HUES64 (cell line): ENCODE measurements at regions not wholly inside any gene's neighbourhood (a gene's known extent, or its start where the extent isn't known, plus 50 kb on each side); places are given as distances from the start of the nearest gene placed in this dataset.

Experiments
- H3K27ac ChIP-seq: 2 replicates; pipeline ENCODE4 v1.7.0; 2013; ENCODE audit warnings: low read depth, low read length, inconsistent platforms
- H3K27me3 ChIP-seq: 2 replicates; pipeline ENCODE4 v1.6.1; 2013; ENCODE audit warnings: mild to moderate bottlenecking, low read length; ENCODE audit not compliant: insufficient read depth
- H3K36me3 ChIP-seq: 2 replicates; pipeline ENCODE4 v1.6.1; 2013; ENCODE audit warnings: mild to moderate bottlenecking, low read length; ENCODE audit not compliant: insufficient read depth
- H3K4me1 ChIP-seq: 2 replicates; pipeline ENCODE4 v1.6.1; 2013; ENCODE audit warnings: mild to moderate bottlenecking, low read length, moderate library complexity; ENCODE audit not compliant: insufficient read depth
- H3K4me3 ChIP-seq: 2 replicates; pipeline ENCODE4 v1.5.1; 2013; ENCODE audit warnings: mild to moderate bottlenecking, low read length, moderate library complexity
- H3K9ac ChIP-seq: 2 replicates; pipeline ENCODE4 v1.6.1; 2013; ENCODE audit warnings: mild to moderate bottlenecking, low read depth, low read length
- H3K9me3 ChIP-seq: 2 replicates; pipeline ENCODE4 v1.6.1; 2013; ENCODE audit warnings: low read depth, low read length; ENCODE audit not compliant: insufficient read depth
- WGBS: fragments of 150-250, 120-280 bp; methylation state at CpG from one replicate; pipeline ENCODE4 v1.1.7; 2013; ENCODE audit warnings: missing lambda C conversion rate; 5-methylcytosine and 5-hydroxymethylcytosine counted together

DNA sequence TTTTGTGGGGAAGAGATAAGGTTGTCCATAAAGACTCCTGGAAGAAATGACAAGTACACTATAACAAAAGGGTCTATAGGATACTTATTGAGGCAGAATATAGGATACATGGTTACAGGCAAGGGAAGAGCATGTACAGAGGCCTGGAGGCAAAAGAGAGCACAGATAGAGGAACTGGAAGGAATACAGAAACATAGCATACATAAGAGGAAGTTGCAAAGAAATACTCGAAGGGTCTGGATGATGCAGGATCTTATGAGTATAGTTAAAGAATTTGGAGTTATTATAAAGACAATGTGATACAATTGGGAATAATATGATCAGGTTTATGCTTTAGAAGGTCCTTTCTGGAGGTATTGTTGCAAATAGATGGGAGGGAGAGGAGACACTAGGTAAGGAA is 592.7 kb upstream of the POU3F2 start:
- Histone ChIP-seq H3K9ac (no peak overlapping the region), H3K27ac (no peak overlapping the region), H3K36me3 (no peaks in the 10 kb centered on the region), H3K27me3 (no peaks in the 10 kb centered on the region), H3K9me3 (no peaks in the 10 kb centered on the region), H3K4me1 (no peaks in the 10 kb centered on the region), H3K4me3 (no peak overlapping the region)
- WGBS, result 87% methylated on average over 1 of the region's 1 CpG

DNA sequence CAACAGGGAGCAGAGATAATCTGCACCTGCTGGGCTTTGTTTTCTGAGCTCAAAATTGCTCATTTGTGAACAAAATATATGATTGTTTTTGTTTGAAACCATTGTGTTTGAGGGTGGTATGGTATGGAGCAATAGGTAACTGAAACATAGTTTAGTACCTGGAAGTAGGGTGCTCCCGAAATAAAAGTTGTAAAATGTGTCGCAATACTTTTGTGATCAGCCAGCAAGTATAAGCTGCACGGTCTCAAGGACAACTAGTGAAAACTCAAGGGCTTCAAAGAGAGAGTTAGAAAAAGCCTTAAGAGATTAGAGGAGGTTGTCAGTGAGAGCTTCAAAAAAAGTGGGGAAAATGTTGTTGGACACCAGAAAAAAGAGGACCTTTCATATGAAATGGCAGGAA is 579.8 kb upstream of the POU3F2 start:
- H3K27ac ChIP-seq, result no peak overlapping the region
- 94% methylated on average over 3 of the region's 3 CpGs for WGBS
- no peaks in the 10 kb centered on the region for H3K9me3 ChIP-seq
- H3K27me3 ChIP-seq, result no peaks in the 10 kb centered on the region
- no peaks in the 10 kb centered on the region for H3K4me1 ChIP-seq
- H3K36me3 ChIP-seq, result no peaks in the 10 kb centered on the region
- H3K9ac ChIP-seq, result no peak overlapping the region
- no peak overlapping the region for H3K4me3 ChIP-seq

DNA sequence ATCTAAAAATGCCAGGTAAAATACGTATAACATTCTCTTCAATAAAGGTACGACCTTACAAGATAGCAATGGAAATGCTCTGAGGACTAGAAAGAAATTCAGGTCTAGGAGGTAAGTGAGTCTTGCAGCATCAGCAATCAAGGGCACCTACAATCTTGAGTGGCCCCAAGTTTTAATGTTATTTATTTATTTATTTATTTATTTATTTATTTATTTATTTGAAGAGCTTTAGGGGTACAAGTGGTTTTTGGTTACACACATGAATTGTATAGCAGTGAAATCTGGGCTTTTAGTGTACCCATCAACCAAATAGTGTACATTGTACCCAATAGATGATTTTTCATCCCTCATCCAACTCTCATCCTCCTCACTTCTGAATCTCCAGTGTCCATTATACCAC is 574.0 kb upstream of the POU3F2 start:
- 91% methylated on average over 2 of the region's 2 CpGs for WGBS
- no peaks in the 10 kb centered on the region for H3K36me3 ChIP-seq
- no peaks in the 10 kb centered on the region for H3K9me3 ChIP-seq
- no peaks in the 10 kb centered on the region for H3K4me1 ChIP-seq
- H3K9ac ChIP-seq, result no peak overlapping the region
- no peak overlapping the region for H3K27ac ChIP-seq
- H3K27me3 ChIP-seq, result no peaks in the 10 kb centered on the region
- no peak overlapping the region for H3K4me3 ChIP-seq

DNA sequence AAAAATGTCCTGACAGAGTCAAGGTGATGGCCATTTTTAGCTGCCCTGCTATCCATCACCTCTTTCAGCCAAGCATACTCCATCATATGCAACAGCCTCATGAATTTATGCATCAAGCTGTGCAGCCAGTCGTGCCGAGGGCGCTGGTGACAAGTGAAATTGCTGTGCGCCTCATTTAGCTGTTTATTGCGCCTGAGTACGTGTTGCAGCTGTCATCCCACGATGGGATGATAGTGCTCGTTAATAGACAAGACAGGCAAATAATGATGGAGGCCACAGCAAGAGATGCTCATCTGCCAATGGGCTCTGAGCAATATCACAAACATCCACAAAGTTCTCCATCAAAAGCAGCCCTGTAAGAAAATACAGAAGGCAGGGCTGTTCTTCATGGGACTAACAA is 562.3 kb upstream of the POU3F2 start:
- H3K9me3 ChIP-seq, result no peaks in the 10 kb centered on the region
- WGBS, result 95% methylated on average over 8 of the region's 8 CpGs
- H3K36me3 ChIP-seq, result no peaks in the 10 kb centered on the region

DNA sequence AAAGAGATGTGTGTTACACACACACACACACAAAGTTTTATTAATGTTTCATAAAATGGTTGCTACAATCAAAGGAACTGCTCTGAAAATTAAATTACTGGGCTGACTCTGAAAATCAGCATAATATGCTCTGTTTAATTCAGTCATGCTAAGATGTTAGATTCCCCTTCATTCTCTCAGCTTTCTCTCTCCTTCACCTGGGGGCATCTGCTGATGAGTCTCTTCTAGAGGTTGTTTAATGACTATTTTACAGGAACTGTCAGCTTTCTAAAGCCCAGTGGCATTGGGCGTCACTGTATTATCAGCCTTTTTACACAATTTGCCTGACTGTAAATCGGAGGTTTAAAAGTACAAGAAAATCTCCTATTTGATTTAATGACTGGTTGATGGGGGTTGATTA is 559.7 kb upstream of the POU3F2 start:
- Histone ChIP-seq H3K4me3 (no peak overlapping the region), H3K27me3 (no peaks in the 10 kb centered on the region), H3K9me3 (no peaks in the 10 kb centered on the region), H3K36me3 (no peaks in the 10 kb centered on the region), H3K9ac (no peak overlapping the region), H3K4me1 (peaks cover 5% of the 10 kb centered on the region; the same call in 1 of the 2 replicates), H3K27ac (no peak overlapping the region)
- 100% methylated on average over 1 of the region's 2 CpGs for WGBS

More for the DNA sequence above, 562.3 kb upstream of the POU3F2 start:
- Histone ChIP-seq H3K4me3 (no peak overlapping the region), H3K27me3 (no peaks in the 10 kb centered on the region), H3K27ac (no peak overlapping the region), H3K9ac (no peak overlapping the region), H3K4me1 (peaks cover 5% of the 10 kb centered on the region; the same call in 1 of the 2 replicates)

DNA sequence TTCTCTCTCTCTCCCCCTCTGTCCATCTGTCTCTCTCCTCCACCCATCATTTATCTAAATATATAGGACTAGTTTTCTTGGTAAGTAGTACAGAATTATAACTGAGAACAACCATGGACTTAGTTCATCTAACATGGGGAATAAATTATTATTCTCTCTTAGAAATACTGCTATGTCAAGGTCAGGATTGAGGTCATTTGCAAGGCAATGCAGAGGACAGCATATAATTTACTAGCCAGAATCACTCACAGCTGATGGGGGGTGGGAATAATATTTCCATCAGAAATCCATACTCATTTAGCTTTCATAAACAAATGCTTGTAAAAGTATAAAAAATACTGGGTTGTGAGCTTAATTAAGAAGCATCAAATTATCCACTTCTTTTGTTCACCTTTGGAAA is 553.9 kb upstream of the POU3F2 start:
- no peak overlapping the region for H3K4me3 ChIP-seq
- H3K27me3 ChIP-seq, result no peaks in the 10 kb centered on the region
- H3K36me3 ChIP-seq, result no peaks in the 10 kb centered on the region
- no peaks in the 10 kb centered on the region for H3K9me3 ChIP-seq
- H3K4me1 ChIP-seq, result peaks cover 4% of the 10 kb centered on the region; the same call in 1 of the 2 replicates
- no peak overlapping the region for H3K9ac ChIP-seq
- H3K27ac ChIP-seq, result no peak overlapping the region

DNA sequence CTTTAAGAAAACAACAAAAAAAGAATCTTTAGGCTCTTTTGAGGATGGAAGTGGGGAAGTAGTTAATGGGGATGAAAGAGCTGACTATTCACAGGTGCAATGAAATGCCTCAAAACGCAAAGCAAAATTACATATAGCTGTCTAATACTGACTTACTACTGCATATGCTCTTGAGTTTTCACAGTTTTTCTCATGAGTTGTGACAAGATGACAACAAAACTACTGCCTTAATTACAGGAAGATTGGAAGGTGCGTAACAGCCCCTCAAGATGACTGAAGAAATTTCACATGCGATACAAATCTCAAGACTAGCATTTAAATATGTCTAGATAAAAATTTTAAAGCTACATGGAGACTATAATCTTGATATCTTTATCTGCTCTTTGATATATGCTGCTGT is 547.8 kb upstream of the POU3F2 start:
- Histone ChIP-seq H3K36me3 (no peaks in the 10 kb centered on the region), H3K27me3 (no peaks in the 10 kb centered on the region), H3K4me1 (no peaks in the 10 kb centered on the region), H3K9me3 (no peaks in the 10 kb centered on the region), H3K4me3 (no peak overlapping the region), H3K9ac (no peak overlapping the region), H3K27ac (no peak overlapping the region)
- 100% methylated on average over 2 of the region's 3 CpGs for WGBS

DNA sequence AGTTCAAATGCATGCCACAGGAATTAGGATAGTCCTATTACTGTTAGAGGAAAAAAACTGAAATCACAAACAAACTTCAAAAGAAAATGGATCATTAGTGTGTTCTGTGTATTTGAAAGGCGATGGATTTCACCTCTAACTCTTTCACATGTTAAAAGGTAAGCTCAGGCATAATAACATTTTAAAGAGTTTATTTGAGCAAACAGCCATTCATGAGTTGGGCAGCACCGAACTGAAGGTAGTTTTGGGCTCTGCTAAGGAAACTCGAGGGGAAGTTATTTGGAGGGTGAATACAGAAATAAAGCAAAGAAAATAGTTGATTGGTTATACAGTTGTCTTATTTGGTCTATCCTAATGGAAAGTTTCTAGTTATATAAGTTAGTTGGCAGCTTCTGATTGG is 546.5 kb upstream of the POU3F2 start:
- no peaks in the 10 kb centered on the region for H3K4me1 ChIP-seq
- H3K4me3 ChIP-seq, result no peak overlapping the region
- 95% methylated on average over 2 of the region's 3 CpGs for WGBS
- H3K9me3 ChIP-seq, result no peaks in the 10 kb centered on the region
- no peak overlapping the region for H3K27ac ChIP-seq
- no peak overlapping the region for H3K9ac ChIP-seq
- H3K36me3 ChIP-seq, result no peaks in the 10 kb centered on the region
- H3K27me3 ChIP-seq, result no peaks in the 10 kb centered on the region

DNA sequence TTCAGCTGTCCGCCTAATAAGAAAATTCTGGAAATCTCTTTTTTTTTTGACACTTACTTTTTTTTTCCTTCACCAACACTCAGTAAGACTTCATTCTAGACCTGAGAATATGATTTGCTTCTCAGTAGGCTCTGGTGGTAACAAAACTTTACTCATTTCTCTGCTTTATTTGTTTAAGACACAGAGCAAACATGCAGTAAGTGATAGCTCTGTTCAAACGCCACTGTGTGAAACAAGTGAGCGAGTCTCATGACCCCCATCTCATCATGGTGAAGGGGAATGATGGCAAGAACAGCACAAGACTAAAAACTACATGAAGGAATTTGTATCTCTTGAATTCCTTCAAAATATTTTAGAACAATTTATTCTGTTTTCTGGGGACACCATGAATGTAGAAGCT is 541.6 kb upstream of the POU3F2 start:
- 90% methylated on average over 3 of the region's 3 CpGs for WGBS
- H3K4me1 ChIP-seq, result peaks cover 29% of the 10 kb centered on the region

DNA sequence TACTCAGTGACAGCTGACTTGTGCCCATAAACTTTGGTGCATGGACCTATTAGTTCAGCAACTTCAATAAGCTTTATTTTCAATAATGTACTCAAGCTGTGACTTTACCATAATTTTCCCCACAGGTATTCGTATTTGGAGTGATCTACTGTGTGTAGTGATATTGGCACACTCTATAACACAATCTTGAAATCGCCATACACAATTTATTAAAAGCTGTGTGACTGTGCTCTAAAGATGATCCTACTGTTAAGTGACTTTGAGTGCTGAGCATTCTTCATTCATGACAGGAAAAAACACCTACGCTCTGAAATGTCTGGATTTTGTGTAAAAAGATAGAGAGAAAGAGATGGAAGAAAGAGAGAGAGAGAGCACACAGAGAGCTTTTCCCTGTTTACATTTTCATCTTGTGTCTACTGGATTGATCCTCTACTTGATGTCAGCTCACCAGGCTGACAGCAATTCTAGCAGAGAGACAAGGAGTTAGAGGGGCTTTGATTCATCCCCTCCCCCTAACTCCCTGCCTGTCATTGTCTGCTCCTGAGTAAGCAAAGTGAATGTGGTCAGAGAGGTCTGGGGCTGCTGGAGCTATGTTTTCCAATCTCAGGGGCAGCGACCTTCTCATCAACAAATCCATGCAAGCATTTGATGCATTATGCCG is 538.7 kb upstream of the POU3F2 start:
- 0 out of 2 replicates have a peak overlapping the region, but pooled peaks have one; percentile 2 for H3K9ac ChIP-seq
- peaks cover 34% of the 10 kb centered on the region for H3K4me1 ChIP-seq
- H3K4me3 ChIP-seq, result no peak overlapping the region
- no peak overlapping the region for H3K27ac ChIP-seq
- H3K27me3 ChIP-seq, result no peaks in the 10 kb centered on the region
- H3K9me3 ChIP-seq, result no peaks in the 10 kb centered on the region
- no peaks in the 10 kb centered on the region for H3K36me3 ChIP-seq
- WGBS, result 57% methylated on average over 3 of the region's 5 CpGs

More for the DNA sequence above, 541.6 kb upstream of the POU3F2 start:
- Histone ChIP-seq H3K9me3 (no peaks in the 10 kb centered on the region), H3K36me3 (no peaks in the 10 kb centered on the region), H3K4me3 (no peak overlapping the region), H3K27me3 (no peaks in the 10 kb centered on the region), H3K9ac (no peak overlapping the region), H3K27ac (no peak overlapping the region)

DNA sequence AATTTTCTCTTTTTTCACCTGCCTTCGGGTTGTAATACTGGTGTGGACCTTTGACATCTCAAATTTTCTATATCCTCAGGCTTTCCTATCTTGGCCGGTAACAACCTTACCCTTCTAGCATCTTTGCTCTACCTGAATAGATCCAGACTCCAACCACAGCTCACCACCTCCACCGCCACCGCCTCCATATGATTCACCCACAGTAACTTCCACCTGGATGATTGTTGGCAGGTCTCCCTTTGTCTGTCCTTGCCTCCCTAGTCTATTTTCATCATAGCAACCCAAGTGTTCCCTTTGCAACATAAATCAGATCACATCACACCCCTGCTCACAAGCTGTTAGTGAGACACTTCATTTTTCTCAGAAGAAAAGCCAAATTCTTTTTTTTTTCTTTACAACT is 525.8 kb upstream of the POU3F2 start:
- H3K27ac ChIP-seq, result no peak overlapping the region
- H3K4me1 ChIP-seq, result no peaks in the 10 kb centered on the region; the same call in 1 of the 2 replicates
- no peaks in the 10 kb centered on the region for H3K36me3 ChIP-seq
- H3K4me3 ChIP-seq, result no peak overlapping the region
- H3K27me3 ChIP-seq, result no peaks in the 10 kb centered on the region
- no peaks in the 10 kb centered on the region for H3K9me3 ChIP-seq
- 97% methylated on average over 4 of the region's 4 CpGs for WGBS
- H3K9ac ChIP-seq, result no peak overlapping the region

DNA sequence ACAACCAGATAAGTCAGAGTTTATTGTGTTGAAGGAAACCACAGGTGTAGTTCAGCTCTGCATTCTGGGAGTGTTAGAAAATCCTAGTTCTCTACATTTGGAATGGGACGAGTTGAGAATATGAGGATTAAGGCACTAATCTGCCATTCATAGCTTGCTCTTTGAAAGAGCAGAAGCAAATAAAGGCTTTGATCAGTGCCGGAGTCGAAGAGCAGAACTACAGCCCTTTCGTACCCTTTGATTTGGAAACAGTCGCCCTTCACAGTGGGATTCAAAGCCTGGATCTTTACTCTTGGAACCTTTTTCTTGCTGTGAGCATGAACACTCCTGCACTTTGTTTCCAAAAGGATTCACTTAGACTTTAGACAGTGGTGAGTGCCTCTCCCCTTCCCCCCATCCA is 523.9 kb upstream of the POU3F2 start:
- no peak overlapping the region for H3K4me3 ChIP-seq
- H3K4me1 ChIP-seq, result no peaks in the 10 kb centered on the region; the same call in 1 of the 2 replicates
- H3K27ac ChIP-seq, result no peak overlapping the region
- no peaks in the 10 kb centered on the region for H3K36me3 ChIP-seq
- H3K27me3 ChIP-seq, result no peaks in the 10 kb centered on the region
- no peaks in the 10 kb centered on the region for H3K9me3 ChIP-seq
- WGBS, result 83% methylated on average over 5 of the region's 5 CpGs
- no peak overlapping the region for H3K9ac ChIP-seq
